ENCODE measurements at regions not wholly inside any gene's neighbourhood (a gene's known extent, or its start where the extent isn't known, plus 50 kb on each side); places are given as distances from the start of the nearest gene placed in this dataset.

- TF ChIP-seq, protein P1, sequence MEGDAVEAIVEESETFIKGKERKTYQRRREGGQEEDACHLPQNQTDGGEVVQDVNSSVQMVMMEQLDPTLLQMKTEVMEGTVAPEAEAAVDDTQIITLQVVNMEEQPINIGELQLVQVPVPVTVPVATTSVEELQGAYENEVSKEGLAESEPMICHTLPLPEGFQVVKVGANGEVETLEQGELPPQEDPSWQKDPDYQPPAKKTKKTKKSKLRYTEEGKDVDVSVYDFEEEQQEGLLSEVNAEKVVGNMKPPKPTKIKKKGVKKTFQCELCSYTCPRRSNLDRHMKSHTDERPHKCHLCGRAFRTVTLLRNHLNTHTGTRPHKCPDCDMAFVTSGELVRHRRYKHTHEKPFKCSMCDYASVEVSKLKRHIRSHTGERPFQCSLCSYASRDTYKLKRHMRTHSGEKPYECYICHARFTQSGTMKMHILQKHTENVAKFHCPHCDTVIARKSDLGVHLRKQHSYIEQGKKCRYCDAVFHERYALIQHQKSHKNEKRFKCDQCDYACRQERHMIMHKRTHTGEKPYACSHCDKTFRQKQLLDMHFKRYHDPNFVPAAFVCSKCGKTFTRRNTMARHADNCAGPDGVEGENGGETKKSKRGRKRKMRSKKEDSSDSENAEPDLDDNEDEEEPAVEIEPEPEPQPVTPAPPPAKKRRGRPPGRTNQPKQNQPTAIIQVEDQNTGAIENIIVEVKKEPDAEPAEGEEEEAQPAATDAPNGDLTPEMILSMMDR (IDR thresholded peaks at IDR 0.05; ENCODE audit: low read length) = no peak
- no peak for TF ChIP-seq EZH2 (optimal IDR thresholded peaks at IDR 0.05; ENCODE audit: low read depth, low read length)
- TF ChIP-seq EZH2phosphoT487 (IDR thresholded peaks at IDR 0.05; ENCODE audit: low read length) = no peak
Measured at GRCh38 chr9:115364991-115365390, 247.0 kb upstream of the TNC start.
